Suppressor macrophage treated with lipopolysaccharide for 4 hours (primary cell): ENCODE measurements at regions not wholly inside any gene's neighbourhood (a gene's known extent, or its start where the extent isn't known, plus 50 kb on each side); places are given as distances from the start of the nearest gene placed in this dataset.
"Not testable (repeated sequence)": the region's sequence is repeated elsewhere in the genome, so short reads cannot be mapped to it uniquely, and the experiment has no call there.

ENCODE experiments used
- DNase-seq: peaks from one replicate; pipeline ENCODE4 v3.0.0-alpha.2; 2020

- no peak for DNase-seq
These were observed 694.3 kb downstream of the BRINP1 start for GRCh38 chr9:118674942-118675341.

GRCh38 chr9:118677936-118678653, 691.1 kb downstream of the BRINP1 start:
- not testable (repeated sequence) for DNase-seq

GRCh38 chr9:118686959-118687358, 682.3 kb downstream of the BRINP1 start:
- no peak for DNase-seq

- no peak for DNase-seq
These were observed 680.0 kb downstream of the BRINP1 start for GRCh38 chr9:118689280-118689679.

GRCh38 chr9:118692613-118693012, 676.6 kb downstream of the BRINP1 start:
- DNase-seq: no peak

GRCh38 chr9:118693645-118694044, 675.6 kb downstream of the BRINP1 start:
- DNase-seq: no peak

- not testable (repeated sequence) for DNase-seq
These were observed 674.0 kb downstream of the BRINP1 start for GRCh38 chr9:118695249-118695648.

- DNase-seq: no peak
These were observed 667.2 kb downstream of the BRINP1 start for GRCh38 chr9:118701985-118702384.

GRCh38 chr9:118711843-118712242, 657.4 kb downstream of the BRINP1 start:
- no peak for DNase-seq

GRCh38 chr9:118721276-118721675, 648.0 kb downstream of the BRINP1 start:
- no peak for DNase-seq

- no peak for DNase-seq
These were observed 647.3 kb downstream of the BRINP1 start for GRCh38 chr9:118721923-118722322.

GRCh38 chr9:118729981-118730380, 639.3 kb downstream of the BRINP1 start:
- no peak for DNase-seq

- DNase-seq: no peak
These were observed 636.2 kb downstream of the BRINP1 start for GRCh38 chr9:118732998-118733397.

GRCh38 chr9:118734696-118735095, 634.5 kb downstream of the BRINP1 start:
- DNase-seq: no peak

GRCh38 chr9:118736406-118736805, 632.8 kb downstream of the BRINP1 start:
- DNase-seq: no peak

- no peak for DNase-seq
These were observed 618.0 kb downstream of the BRINP1 start for GRCh38 chr9:118751077-118751847.

GRCh38 chr9:118751848-118752223, 617.4 kb downstream of the BRINP1 start:
- DNase-seq: no peak

- DNase-seq: no peak
These were observed 608.0 kb downstream of the BRINP1 start for GRCh38 chr9:118761016-118761790.

- DNase-seq: no peak
These were observed 601.7 kb downstream of the BRINP1 start for GRCh38 chr9:118767571-118767970.

GRCh38 chr9:118782790-118783463, 586.3 kb downstream of the BRINP1 start:
- no peak for DNase-seq

- no peak for DNase-seq
These were observed 585.2 kb downstream of the BRINP1 start for GRCh38 chr9:118784033-118784432.

- no peak for DNase-seq
These were observed 583.8 kb downstream of the BRINP1 start for GRCh38 chr9:118785456-118785855.

GRCh38 chr9:118786877-118787276, 582.4 kb downstream of the BRINP1 start:
- no peak for DNase-seq
